ENCODE measurements at regions not wholly inside any gene's neighbourhood (a gene's known extent, or its start where the extent isn't known, plus 50 kb on each side); places are given as distances from the start of the nearest gene placed in this dataset.

DNA sequence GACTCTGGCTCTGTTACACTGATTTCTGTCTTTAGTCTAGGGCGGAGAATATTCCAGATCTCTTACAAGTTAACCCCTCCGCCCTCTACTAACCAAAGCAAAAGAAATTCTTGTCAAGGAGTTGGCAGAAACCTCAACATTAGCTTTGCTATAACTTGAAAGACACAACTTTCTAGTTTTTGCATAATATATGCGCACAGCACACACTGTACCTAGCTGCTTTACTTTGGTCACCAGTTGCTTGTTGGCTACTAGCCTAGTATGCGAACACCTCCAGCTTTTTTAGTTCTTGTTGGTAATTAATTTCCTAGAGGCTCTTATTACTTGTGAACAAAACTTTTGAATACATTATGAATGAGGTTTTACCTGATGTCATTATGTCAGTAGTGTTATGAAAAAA, 348.8 kb upstream of the C2CD4B start:
- TF ChIP-seq, protein P1, sequence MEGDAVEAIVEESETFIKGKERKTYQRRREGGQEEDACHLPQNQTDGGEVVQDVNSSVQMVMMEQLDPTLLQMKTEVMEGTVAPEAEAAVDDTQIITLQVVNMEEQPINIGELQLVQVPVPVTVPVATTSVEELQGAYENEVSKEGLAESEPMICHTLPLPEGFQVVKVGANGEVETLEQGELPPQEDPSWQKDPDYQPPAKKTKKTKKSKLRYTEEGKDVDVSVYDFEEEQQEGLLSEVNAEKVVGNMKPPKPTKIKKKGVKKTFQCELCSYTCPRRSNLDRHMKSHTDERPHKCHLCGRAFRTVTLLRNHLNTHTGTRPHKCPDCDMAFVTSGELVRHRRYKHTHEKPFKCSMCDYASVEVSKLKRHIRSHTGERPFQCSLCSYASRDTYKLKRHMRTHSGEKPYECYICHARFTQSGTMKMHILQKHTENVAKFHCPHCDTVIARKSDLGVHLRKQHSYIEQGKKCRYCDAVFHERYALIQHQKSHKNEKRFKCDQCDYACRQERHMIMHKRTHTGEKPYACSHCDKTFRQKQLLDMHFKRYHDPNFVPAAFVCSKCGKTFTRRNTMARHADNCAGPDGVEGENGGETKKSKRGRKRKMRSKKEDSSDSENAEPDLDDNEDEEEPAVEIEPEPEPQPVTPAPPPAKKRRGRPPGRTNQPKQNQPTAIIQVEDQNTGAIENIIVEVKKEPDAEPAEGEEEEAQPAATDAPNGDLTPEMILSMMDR (IDR thresholded peaks at IDR 0.05): no peak
- no peak for TF ChIP-seq POLR2A (IDR thresholded peaks at IDR 0.05)

Measured in body of pancreas (tissue), 4 donors.